Osteoblast (primary cell): ENCODE measurements at regions not wholly inside any gene's neighbourhood (a gene's known extent, or its start where the extent isn't known, plus 50 kb on each side); places are given as distances from the start of the nearest gene placed in this dataset.

ENCODE experiments used
- DNase-seq: peaks from one replicate; pipeline ENCODE4 v3.0.0; 2011; ENCODE audit warnings: low spot score, mixed read lengths; ENCODE audit not compliant: insufficient read length; ENCODE audit errors: missing footprints
- H2AFZ ChIP-seq: 2 replicates; pipeline ENCODE4 v1.6.0; 2011; ENCODE audit warnings: mild to moderate bottlenecking, low read length
- H3K27ac ChIP-seq: 2 replicates; pipeline ENCODE4 v1.5.1; 2011; ENCODE audit warnings: mild to moderate bottlenecking, low read depth, low read length, moderate library complexity
- H3K27me3 ChIP-seq: 2 replicates; pipeline ENCODE4 v1.6.0; 2012; ENCODE audit warnings: mild to moderate bottlenecking, control low read depth, inconsistent platforms, low read length, moderate library complexity; ENCODE audit not compliant: insufficient read depth
- H3K36me3 ChIP-seq: 2 replicates; pipeline ENCODE4 v1.5.1; 2011; ENCODE audit warnings: mild to moderate bottlenecking, low read length, control low read depth, moderate library complexity; ENCODE audit not compliant: insufficient read depth
- H3K4me1 ChIP-seq: 2 replicates; pipeline ENCODE4 v1.5.1; 2011; ENCODE audit warnings: mild to moderate bottlenecking, low read length, control low read depth, moderate library complexity; ENCODE audit not compliant: insufficient read depth
- H3K4me2 ChIP-seq: 2 replicates; pipeline ENCODE4 v1.6.0; 2011; ENCODE audit warnings: mild to moderate bottlenecking, low read length; ENCODE audit not compliant: insufficient read depth
- H3K4me3 ChIP-seq: fragments of 200-600 bp; sonication (generic); 3 replicates; pipeline ENCODE4 v1.5.1; 2012; ENCODE audit warnings: mild to moderate bottlenecking, low read length, inconsistent platforms; ENCODE audit not compliant: insufficient read depth
- H3K79me2 ChIP-seq: 2 replicates; pipeline ENCODE4 v1.6.0; 2012; ENCODE audit warnings: mild to moderate bottlenecking, low read length, control low read depth, inconsistent platforms; ENCODE audit not compliant: insufficient read depth
- H3K9me3 ChIP-seq: 2 replicates; pipeline ENCODE4 v1.5.1; 2011; ENCODE audit warnings: low read depth, low read length, control low read depth
- H4K20me1 ChIP-seq: 2 replicates; pipeline ENCODE4 v1.6.0; 2012; ENCODE audit warnings: mild to moderate bottlenecking, low read length, control low read depth; ENCODE audit not compliant: insufficient read depth
- CTCF ChIP-seq: IDR thresholded peaks from 2 replicates; pipeline ENCODE4 v1.5.1; 2011; ENCODE audit warnings: mild to moderate bottlenecking, low read depth, low read length, moderate library complexity; ENCODE audit errors: extremely low read depth

- DNase-seq = peak; percentile 86
- TF ChIP-seq CTCF = no peak
- no peak overlapping the region for H3K4me3 ChIP-seq
- no peaks in the 10 kb centered on the region for H3K79me2 ChIP-seq
- H3K9me3 ChIP-seq = no peaks in the 10 kb centered on the region
- peak overlapping the region; percentile 37 for H3K4me2 ChIP-seq
- H3K27ac ChIP-seq = peak overlapping the region; percentile 57
- H3K4me1 ChIP-seq = peaks cover 16% of the 10 kb centered on the region
- H2AFZ ChIP-seq = no peak overlapping the region
- H3K36me3 ChIP-seq = no peaks in the 10 kb centered on the region
- no peaks in the 10 kb centered on the region for H4K20me1 ChIP-seq
- no peaks in the 10 kb centered on the region for H3K27me3 ChIP-seq
These were observed 64.3 kb downstream of the EDN1 start for GRCh38 chr6:12354499-12354898.

GRCh38 chr6:12355354-12355753 lies 65.2 kb downstream of the EDN1 start:
- no peak overlapping the region for H3K4me3 ChIP-seq
- H3K36me3 ChIP-seq = no peaks in the 10 kb centered on the region
- H4K20me1 ChIP-seq = no peaks in the 10 kb centered on the region
- H3K79me2 ChIP-seq = no peaks in the 10 kb centered on the region
- no peaks in the 10 kb centered on the region for H3K27me3 ChIP-seq
- no peak overlapping the region for H3K27ac ChIP-seq
- no peaks in the 10 kb centered on the region for H3K9me3 ChIP-seq
- TF ChIP-seq CTCF = no peak
- H3K4me2 ChIP-seq = no peak overlapping the region
- H3K4me1 ChIP-seq = peaks cover 16% of the 10 kb centered on the region
- DNase-seq = no peak
- no peak overlapping the region for H2AFZ ChIP-seq

- Histone ChIP-seq H3K79me2 (no peaks in the 10 kb centered on the region), H3K36me3 (no peaks in the 10 kb centered on the region), H3K27me3 (no peaks in the 10 kb centered on the region), H3K4me2 (no peak overlapping the region), H2AFZ (no peak overlapping the region), H3K9me3 (no peaks in the 10 kb centered on the region), H3K4me3 (no peak overlapping the region), H4K20me1 (no peaks in the 10 kb centered on the region), H3K4me1 (peaks cover 16% of the 10 kb centered on the region), H3K27ac (no peak overlapping the region)
- no peak for TF ChIP-seq CTCF
- DNase-seq = no peak
These were observed 66.3 kb downstream of the EDN1 start for GRCh38 chr6:12356431-12356830.

GRCh38 chr6:12356983-12357972 lies 67.1 kb downstream of the EDN1 start:
- Histone ChIP-seq H3K9me3 (no peaks in the 10 kb centered on the region), H3K4me3 (no peak overlapping the region), H2AFZ (no peak overlapping the region), H3K4me2 (no peak overlapping the region), H3K27ac (no peak overlapping the region), H3K27me3 (no peaks in the 10 kb centered on the region), H3K79me2 (no peaks in the 10 kb centered on the region), H3K36me3 (no peaks in the 10 kb centered on the region), H3K4me1 (peaks cover 16% of the 10 kb centered on the region), H4K20me1 (no peaks in the 10 kb centered on the region)
- TF ChIP-seq CTCF = no peak
- no peak for DNase-seq
